Astrocyte (in vitro differentiated cells and primary cell): ENCODE measurements at regions not wholly inside any gene's neighbourhood (a gene's known extent, or its start where the extent isn't known, plus 50 kb on each side); places are given as distances from the start of the nearest gene placed in this dataset.

Source experiments
- DNase-seq: peaks from one replicate; pipeline ENCODE4 v3.0.0-alpha.2; 2010; ENCODE audit warnings: low read depth
- FAIRE-seq: peaks from 2 replicates; lab custom pipeline; 2011; peaks lifted over from hg19 to GRCh38; lab: Jason Lieb, UNC
- H2AFZ ChIP-seq: 2 replicates; pipeline ENCODE4 v1.6.0; 2012; ENCODE audit warnings: low read depth, low read length, inconsistent platforms
- H3K27ac ChIP-seq: 2 replicates; pipeline ENCODE4 v1.5.1; 2011; ENCODE audit warnings: low read depth, low read length, inconsistent platforms
- H3K27me3 ChIP-seq: 2 replicates; pipeline ENCODE4 v1.6.0; 2011; ENCODE audit warnings: low read length, inconsistent platforms; ENCODE audit not compliant: insufficient read depth
- H3K36me3 ChIP-seq: 2 replicates; pipeline ENCODE4 v1.5.1; 2011; ENCODE audit warnings: low read length, inconsistent platforms; ENCODE audit not compliant: insufficient read depth
- H3K4me1 ChIP-seq: 2 replicates; pipeline ENCODE4 v1.5.1; 2011; ENCODE audit warnings: low read length, inconsistent platforms; ENCODE audit not compliant: insufficient read depth
- H3K4me2 ChIP-seq: 2 replicates; pipeline ENCODE4 v1.6.0; 2012; ENCODE audit warnings: low read length, inconsistent platforms
- H3K4me3 ChIP-seq: 2 replicates; pipeline ENCODE4 v1.5.1; 2011; ENCODE audit warnings: low read depth, mild to moderate bottlenecking, low read length, inconsistent platforms; ENCODE audit not compliant: insufficient read depth
- H3K79me2 ChIP-seq: 2 replicates; pipeline ENCODE4 v1.6.0; 2012; ENCODE audit warnings: mild to moderate bottlenecking, low read length, inconsistent platforms; ENCODE audit not compliant: insufficient read depth
- H3K9ac ChIP-seq: 2 replicates; pipeline ENCODE4 v1.6.0; 2012; ENCODE audit warnings: mild to moderate bottlenecking, low read length, inconsistent platforms
- H3K9me3 ChIP-seq: 2 replicates; pipeline ENCODE4 v1.5.1; 2012; ENCODE audit warnings: low read depth, mild to moderate bottlenecking, low read length, inconsistent platforms; ENCODE audit not compliant: insufficient read depth
- H4K20me1 ChIP-seq: 2 replicates; pipeline ENCODE4 v1.6.0; 2012; ENCODE audit warnings: low read length, inconsistent platforms; ENCODE audit not compliant: insufficient read depth
- H3K27ac Mint-ChIP-seq: one replicate; pipeline ENCODE4 v1.8.0; 2021; ENCODE audit warnings: mild to moderate bottlenecking, mixed read lengths; ENCODE audit not compliant: unreplicated experiment
- H3K27me3 Mint-ChIP-seq: one replicate; pipeline ENCODE4 v1.8.0; 2021; ENCODE audit warnings: low read depth, mixed read lengths; ENCODE audit not compliant: unreplicated experiment
- H3K36me3 Mint-ChIP-seq: one replicate; pipeline ENCODE4 v1.8.0; 2021; ENCODE audit warnings: low read depth, mixed read lengths; ENCODE audit not compliant: unreplicated experiment
- H3K4me1 Mint-ChIP-seq: one replicate; pipeline ENCODE4 v1.8.0; 2021; ENCODE audit warnings: low read depth, mixed read lengths; ENCODE audit not compliant: unreplicated experiment
- H3K4me3 Mint-ChIP-seq: one replicate; pipeline ENCODE4 v1.8.0; 2021; ENCODE audit warnings: mild to moderate bottlenecking, moderate library complexity, mixed read lengths; ENCODE audit not compliant: unreplicated experiment
- H3K9me3 Mint-ChIP-seq: one replicate; pipeline ENCODE4 v1.8.0; 2021; ENCODE audit warnings: mild to moderate bottlenecking, mixed read lengths; ENCODE audit not compliant: unreplicated experiment
- EZH2 ChIP-seq: IDR thresholded peaks from 2 replicates; pipeline ENCODE4 v1.6.1; 2012; ENCODE audit warnings: mild to moderate bottlenecking, low read length, inconsistent platforms; ENCODE audit not compliant: insufficient read depth
- TF ChIP-seq, protein P1 (sequence below): IDR thresholded peaks from 2 replicates; pipeline ENCODE4 v1.5.1; 2011; ENCODE audit warnings: low read depth, mild to moderate bottlenecking, inconsistent platforms, low read length, moderate library complexity; ENCODE audit not compliant: insufficient read depth

DNA sequence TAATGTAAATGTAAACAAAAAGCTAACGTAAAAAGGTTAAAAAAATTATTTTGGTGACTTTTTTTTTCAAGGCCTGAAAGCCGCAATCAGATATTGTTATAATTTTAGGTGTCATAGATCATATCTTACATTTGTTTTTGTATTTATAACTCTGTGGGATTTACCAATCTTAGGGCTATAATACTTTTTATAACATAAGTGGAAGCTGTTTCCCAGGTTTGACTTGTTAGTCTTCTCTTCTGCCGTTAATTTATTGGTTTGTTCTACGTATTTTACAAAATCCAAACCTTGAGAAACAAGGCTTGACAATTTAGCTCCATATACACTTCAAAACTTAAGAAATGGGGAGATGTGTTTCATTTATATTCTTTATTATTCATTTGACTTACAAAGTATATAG, 119.4 kb downstream of the EVX1 start:
- H3K9me3 Mint-ChIP-seq, result no peaks in the 10 kb centered on the region
- no peak for TF ChIP-seq EZH2
- TF ChIP-seq, protein P1, sequence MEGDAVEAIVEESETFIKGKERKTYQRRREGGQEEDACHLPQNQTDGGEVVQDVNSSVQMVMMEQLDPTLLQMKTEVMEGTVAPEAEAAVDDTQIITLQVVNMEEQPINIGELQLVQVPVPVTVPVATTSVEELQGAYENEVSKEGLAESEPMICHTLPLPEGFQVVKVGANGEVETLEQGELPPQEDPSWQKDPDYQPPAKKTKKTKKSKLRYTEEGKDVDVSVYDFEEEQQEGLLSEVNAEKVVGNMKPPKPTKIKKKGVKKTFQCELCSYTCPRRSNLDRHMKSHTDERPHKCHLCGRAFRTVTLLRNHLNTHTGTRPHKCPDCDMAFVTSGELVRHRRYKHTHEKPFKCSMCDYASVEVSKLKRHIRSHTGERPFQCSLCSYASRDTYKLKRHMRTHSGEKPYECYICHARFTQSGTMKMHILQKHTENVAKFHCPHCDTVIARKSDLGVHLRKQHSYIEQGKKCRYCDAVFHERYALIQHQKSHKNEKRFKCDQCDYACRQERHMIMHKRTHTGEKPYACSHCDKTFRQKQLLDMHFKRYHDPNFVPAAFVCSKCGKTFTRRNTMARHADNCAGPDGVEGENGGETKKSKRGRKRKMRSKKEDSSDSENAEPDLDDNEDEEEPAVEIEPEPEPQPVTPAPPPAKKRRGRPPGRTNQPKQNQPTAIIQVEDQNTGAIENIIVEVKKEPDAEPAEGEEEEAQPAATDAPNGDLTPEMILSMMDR, result no peak
- H3K79me2 ChIP-seq, result no peaks in the 10 kb centered on the region
- H3K9ac ChIP-seq, result no peak overlapping the region
- H3K36me3 ChIP-seq, result no peaks in the 10 kb centered on the region
- H3K4me3 ChIP-seq, result no peak overlapping the region
- H3K27me3 ChIP-seq, result no peaks in the 10 kb centered on the region
- H3K27ac ChIP-seq, result no peak overlapping the region
- no peaks in the 10 kb centered on the region for H3K36me3 Mint-ChIP-seq
- no peaks in the 10 kb centered on the region for H3K9me3 ChIP-seq
- FAIRE-seq (no peak), DNase-seq (no peak)
- H4K20me1 ChIP-seq, result no peaks in the 10 kb centered on the region
- peaks cover 1% of the 10 kb centered on the region for H3K4me1 Mint-ChIP-seq
- no peak overlapping the region for H3K27ac Mint-ChIP-seq
- H3K4me2 ChIP-seq, result no peak overlapping the region
- no peak overlapping the region for H2AFZ ChIP-seq
- H3K27me3 Mint-ChIP-seq, result peaks cover 16% of the 10 kb centered on the region
- H3K4me1 ChIP-seq, result no peaks in the 10 kb centered on the region
- no peak overlapping the region for H3K4me3 Mint-ChIP-seq

DNA sequence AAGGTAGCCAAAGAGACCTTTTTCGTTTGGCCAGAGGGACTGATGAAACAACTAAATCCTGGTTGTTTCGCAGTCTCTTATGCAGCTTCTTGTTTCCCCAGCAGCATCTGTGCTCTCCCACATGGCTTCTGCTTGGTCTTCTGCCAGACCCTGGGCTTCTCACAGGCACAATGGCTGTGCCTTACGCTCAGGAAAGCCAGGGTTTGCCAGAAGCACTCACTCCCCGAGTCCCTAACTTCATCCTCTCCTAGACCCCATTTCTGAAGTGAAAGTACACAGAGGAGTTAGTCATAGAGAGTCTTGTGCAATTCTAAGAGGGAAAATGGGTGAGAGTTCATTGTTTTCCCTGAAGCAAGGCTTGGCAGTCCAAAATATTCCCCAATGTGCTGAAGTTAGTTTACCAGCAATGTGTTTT, 121.7 kb downstream of the EVX1 start:
- Mint-ChIP-seq H3K4me1 (peaks cover 1% of the 10 kb centered on the region), H3K27ac (no peak overlapping the region), H3K36me3 (no peaks in the 10 kb centered on the region), H3K27me3 (peaks cover 6% of the 10 kb centered on the region), H3K9me3 (no peaks in the 10 kb centered on the region), H3K4me3 (no peak overlapping the region)
- H3K9me3 ChIP-seq, result no peaks in the 10 kb centered on the region
- H3K9ac ChIP-seq, result no peak overlapping the region
- H3K4me2 ChIP-seq, result no peak overlapping the region
- H3K4me3 ChIP-seq, result no peak overlapping the region
- no peak overlapping the region for H2AFZ ChIP-seq
- no peak overlapping the region for H3K27ac ChIP-seq
- DNase-seq (peak; percentile 34), FAIRE-seq (no peak)
- no peaks in the 10 kb centered on the region for H4K20me1 ChIP-seq
- peaks cover 3% of the 10 kb centered on the region for H3K27me3 ChIP-seq
- no peaks in the 10 kb centered on the region for H3K4me1 ChIP-seq
- no peaks in the 10 kb centered on the region for H3K36me3 ChIP-seq
- H3K79me2 ChIP-seq, result no peaks in the 10 kb centered on the region
- TF ChIP-seq EZH2, result no peak
- TF ChIP-seq, protein P1, result no peak

DNA sequence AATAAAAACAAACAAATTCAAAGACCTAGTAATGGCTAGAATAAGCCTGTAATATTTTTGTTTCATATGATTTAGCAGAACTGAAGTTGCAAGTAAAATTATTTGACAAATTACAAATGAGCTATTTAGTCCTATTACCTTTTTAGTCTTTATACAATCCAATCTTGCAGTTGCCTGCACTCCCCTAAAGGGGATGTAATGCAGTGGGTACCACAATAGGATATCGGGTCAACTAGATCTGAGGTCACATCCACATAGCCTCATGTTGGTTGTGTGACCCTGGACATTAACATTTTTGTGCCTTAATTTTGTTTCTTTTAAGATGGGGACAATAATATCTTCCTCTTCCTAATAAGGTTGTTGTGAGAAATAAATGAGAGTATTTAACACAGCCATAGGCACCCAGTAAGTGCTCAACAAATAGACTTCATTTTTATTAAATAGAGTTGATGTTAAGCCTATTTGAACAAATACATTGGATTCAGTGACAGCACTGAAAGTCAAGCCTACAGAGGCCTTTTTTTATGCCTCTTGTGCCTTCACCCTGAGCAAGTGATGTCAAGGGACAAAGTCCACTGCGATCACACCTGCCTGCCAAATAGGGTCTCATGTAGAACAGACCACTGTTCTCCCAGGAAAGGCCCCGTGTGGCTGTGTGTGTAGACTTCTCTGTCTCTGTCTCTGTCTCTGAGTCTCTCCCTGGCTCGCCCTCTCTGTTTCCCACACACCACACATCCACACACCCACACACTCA, 124.8 kb downstream of the EVX1 start:
- H3K4me2 ChIP-seq, result no peak overlapping the region
- no peak overlapping the region for H3K4me3 ChIP-seq
- H3K4me1 ChIP-seq, result no peaks in the 10 kb centered on the region
- H4K20me1 ChIP-seq, result no peaks in the 10 kb centered on the region
- no peak overlapping the region for H3K27ac ChIP-seq
- H3K9me3 ChIP-seq, result no peaks in the 10 kb centered on the region
- H3K36me3 ChIP-seq, result no peaks in the 10 kb centered on the region
- no peaks in the 10 kb centered on the region for H3K79me2 ChIP-seq
- H3K9ac ChIP-seq, result no peak overlapping the region
- no peak for TF ChIP-seq EZH2
- TF ChIP-seq, protein P1, result no peak
- peaks cover 3% of the 10 kb centered on the region for H3K27me3 ChIP-seq
- no peak overlapping the region for H2AFZ ChIP-seq
- no peak for FAIRE-seq
- H3K9me3 Mint-ChIP-seq, result peaks cover 3% of the 10 kb centered on the region
- no peak overlapping the region for H3K4me3 Mint-ChIP-seq
- H3K36me3 Mint-ChIP-seq, result no peaks in the 10 kb centered on the region
- H3K27me3 Mint-ChIP-seq, result peaks cover 11% of the 10 kb centered on the region
- peaks cover 1% of the 10 kb centered on the region for H3K4me1 Mint-ChIP-seq
- no peak for DNase-seq
- H3K27ac Mint-ChIP-seq, result no peak overlapping the region
